IMR-90 (cell line): ENCODE measurements at regions not wholly inside any gene's neighbourhood (a gene's known extent, or its start where the extent isn't known, plus 50 kb on each side); places are given as distances from the start of the nearest gene placed in this dataset.

ENCODE experiments used
- ATAC-seq: fragments of 200-7000 bp; cut with Tn5 transposase; 2 replicates; pipeline ENCODE4 v1.9.1; 2020; ENCODE audit warnings: low read depth, mild to moderate bottlenecking, moderate library complexity
- BruUV-seq: library from RNA; stranded (reverse); fragments of 400-500 nt; replicated peaks from 2 replicates; lab custom pipeline; 2021; lab: Mats Ljungman, UMichigan
- CTCF ChIA-PET: fragments of 300-600 bp; formaldehyde crosslinking; extraction: SDS; loops from one replicate; lab custom pipeline; 2021; ENCODE audit warnings: antibody characterized with exemption; lab: Yijun Ruan, JAX
- POLR2A ChIA-PET: fragments of 300-600 bp; sonication (Branson Sonifier 250); formaldehyde crosslinking; loops from one replicate; lab custom pipeline; 2022; ENCODE audit warnings: antibody characterized with exemption; ENCODE audit not compliant: unreplicated experiment; lab: Charles Lee
- DNase-seq: peaks from one replicate; pipeline ENCODE4 v3.0.0; 2013
- H2AFZ ChIP-seq: replicated peaks from 2 replicates; pipeline ENCODE3; 2013; ENCODE audit warnings: low read length, mild to moderate bottlenecking; ENCODE audit not compliant: poor library complexity
- H2AK5ac ChIP-seq: 2 replicates; pipeline ENCODE4 v1.6.1; 2013; ENCODE audit warnings: low read depth, low read length, inconsistent platforms
- H2AK9ac ChIP-seq: replicated peaks from 2 replicates; pipeline ENCODE3; 2013; ENCODE audit warnings: mild to moderate bottlenecking, low read depth, low read length, moderate library complexity; ENCODE audit not compliant: poor library complexity
- H2BK120ac ChIP-seq: 2 replicates; pipeline ENCODE4 v1.6.1; 2013; ENCODE audit warnings: low read depth, low read length, inconsistent platforms
- H2BK15ac ChIP-seq: 3 replicates; pipeline ENCODE4 v1.6.1; 2013; ENCODE audit warnings: low read depth, low read length, inconsistent platforms
- H2BK20ac ChIP-seq: 2 replicates; pipeline ENCODE4 v1.6.1; 2013; ENCODE audit warnings: low read depth, mild to moderate bottlenecking, inconsistent platforms, low read length, moderate library complexity
- H2BK5ac ChIP-seq: 2 replicates; pipeline ENCODE4 v1.6.1; 2013; ENCODE audit warnings: mild to moderate bottlenecking, low read depth, low read length, inconsistent platforms; ENCODE audit not compliant: poor library complexity, severe bottlenecking
- H3K14ac ChIP-seq: replicated peaks from 2 replicates; pipeline ENCODE4 v1.6.1; 2013; ENCODE audit warnings: low read depth, low read length, inconsistent platforms
- H3K18ac ChIP-seq: 2 replicates; pipeline ENCODE4 v1.6.1; 2013; ENCODE audit warnings: low read depth, low read length, control low read depth
- H3K23ac ChIP-seq: 2 replicates; pipeline ENCODE4 v1.6.1; 2013; ENCODE audit warnings: low read depth, low read length, inconsistent platforms
- H3K27ac ChIP-seq: 2 replicates; pipeline ENCODE4 v1.5.1; 2013; ENCODE audit warnings: mild to moderate bottlenecking, control low read depth, low read length; ENCODE audit not compliant: insufficient read depth
- H3K27me3 ChIP-seq: 2 replicates; pipeline ENCODE4 v1.6.1; 2013; ENCODE audit warnings: low read length; ENCODE audit not compliant: control insufficient read depth, insufficient read depth
- H3K36me3 ChIP-seq: 2 replicates; pipeline ENCODE4 v1.6.1; 2013; ENCODE audit warnings: low read length, mixed read lengths; ENCODE audit not compliant: control insufficient read depth, insufficient read depth
- H3K4ac ChIP-seq: 2 replicates; pipeline ENCODE4 v1.6.1; 2013; ENCODE audit warnings: low read depth, low read length, inconsistent platforms
- H3K4me1 ChIP-seq: 2 replicates; pipeline ENCODE4 v1.6.1; 2013; ENCODE audit warnings: low read length, mixed read lengths; ENCODE audit not compliant: control insufficient read depth, insufficient read depth
- H3K4me2 ChIP-seq: 2 replicates; pipeline ENCODE4 v1.6.1; 2013; ENCODE audit warnings: low read depth, mild to moderate bottlenecking, control low read depth, low read length, moderate library complexity
- H3K4me3 ChIP-seq: 2 replicates; pipeline ENCODE4 v1.5.1; 2013; ENCODE audit warnings: low read depth, mild to moderate bottlenecking, control low read depth, low read length, moderate library complexity; ENCODE audit not compliant: insufficient read depth
- H3K56ac ChIP-seq: 2 replicates; pipeline ENCODE4 v1.6.1; 2013; ENCODE audit warnings: low read length, inconsistent platforms; ENCODE audit not compliant: insufficient read depth; ENCODE audit errors: extremely low read depth
- H3K79me1 ChIP-seq, 2 experiments: 2 replicates each; pipeline ENCODE4 v1.6.1; 2013; ENCODE audit warnings: low read length in 2 of 2, inconsistent platforms in 1 of 2, low read depth in 1 of 2
- H3K9ac ChIP-seq: 2 replicates; pipeline ENCODE4 v1.6.1; 2013; ENCODE audit warnings: low read depth, low read length, control low read depth
- H3K9me1 ChIP-seq: 2 replicates; pipeline ENCODE4 v1.6.1; 2013; ENCODE audit warnings: low read length, inconsistent platforms; ENCODE audit not compliant: insufficient read depth
- H3K9me3 ChIP-seq: 2 replicates; pipeline ENCODE4 v1.6.1; 2013; ENCODE audit warnings: low read length; ENCODE audit not compliant: control insufficient read depth, insufficient read depth
- H4K20me1 ChIP-seq: 2 replicates; pipeline ENCODE4 v1.6.1; 2013; ENCODE audit warnings: low read length, inconsistent platforms; ENCODE audit not compliant: insufficient read depth
- H4K5ac ChIP-seq: 2 replicates; pipeline ENCODE4 v1.6.1; 2013; ENCODE audit warnings: mild to moderate bottlenecking, low read depth, low read length, control low read depth
- H4K8ac ChIP-seq, 2 experiments: 2 replicates each; pipeline ENCODE4 v1.6.1; 2013; ENCODE audit warnings: low read depth in 2 of 2, low read length in 2 of 2, control low read depth in 1 of 2, inconsistent platforms in 1 of 2
- H4K91ac ChIP-seq: 2 replicates; pipeline ENCODE4 v1.6.1; 2013; ENCODE audit warnings: low read depth, low read length, inconsistent platforms; ENCODE audit not compliant: insufficient read depth
- BHLHE40 ChIP-seq: fragments of 150-350 bp; IDR thresholded peaks from 2 replicates; pipeline ENCODE4 v1.6.1; 2016; ENCODE audit warnings: mild to moderate bottlenecking, low read depth, low read length
- USF2 ChIP-seq: fragments of 150-350 bp; IDR thresholded peaks from 2 replicates; pipeline ENCODE4 v1.6.1; 2017; ENCODE audit warnings: mild to moderate bottlenecking, antibody characterized with exemption, low read length, low read depth
- WGBS, 2 experiments: methylation state at CpG; one replicate each; pipeline versions ENCODE4 v1.1.5 to v1.1.7; 2013; ENCODE audit warnings: missing lambda C conversion rate in 2 of 2; ENCODE audit not compliant: insufficient read length in 1 of 2; ENCODE audit errors: extremely low coverage in 2 of 2; 5-methylcytosine and 5-hydroxymethylcytosine counted together
- dilution Hi-C: fragments of 300-500 bp; cut with HindIII; formaldehyde crosslinking; loops from one replicate; pipeline ENCODE4 v1.14.3; 2018; ENCODE audit warnings: low sequenced_read_pairs; ENCODE audit not compliant: unreplicated experiment
- in situ Hi-C: fragments of 300-500 bp; cut with MboI; formaldehyde crosslinking; loops from 3 replicates; pipeline ENCODE4 v1.14.3; 2019; ENCODE audit warnings: low sequenced_read_pairs, inconsistent platforms, mixed read lengths
- intact Hi-C: fragments of 100-400 bp; cut with micrococcal nuclease; formaldehyde crosslinking; loops from 2 replicates; pipeline ENCODE4 v1.10.0; 2022

DNA sequence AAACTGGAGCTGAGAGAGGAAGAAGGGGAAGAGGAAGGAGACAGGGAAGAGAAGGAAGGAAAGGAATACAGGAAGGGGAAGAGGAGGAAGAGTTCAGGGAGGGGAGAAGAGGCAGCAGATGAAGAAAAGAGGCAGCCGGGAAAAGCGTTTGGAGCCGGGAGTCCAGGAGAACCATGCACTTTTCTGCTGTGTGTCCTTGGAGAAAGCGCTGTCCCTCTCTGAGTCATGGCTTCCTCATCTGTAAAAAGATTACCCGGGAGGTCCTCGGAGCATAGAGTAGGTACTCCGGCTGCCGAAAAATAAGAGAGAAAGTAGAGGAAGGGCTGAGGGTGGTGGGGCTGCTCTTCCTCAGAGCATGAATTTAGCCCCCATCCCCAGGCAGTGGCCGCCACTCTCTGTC lies 226.9 kb downstream of the MN1 start:
- Histone ChIP-seq H3K23ac (no peak overlapping the region), H3K4me1 (no peaks in the 10 kb centered on the region; the same call in 1 of the 2 replicates), H4K8ac (no peak overlapping the region), H4K5ac (no peak overlapping the region), H3K9ac (no peak overlapping the region), H3K4me3 (no peak overlapping the region), H3K56ac (no peak overlapping the region), H2AK5ac (no peak overlapping the region), H3K9me1 (peaks cover 3% of the 10 kb centered on the region), H4K91ac (no peak overlapping the region), H2BK20ac (no peak overlapping the region), H3K27me3 (peaks cover 59% of the 10 kb centered on the region), H3K4ac (no peak overlapping the region), H4K20me1 (no peaks in the 10 kb centered on the region), H3K79me1 (no peaks in the 10 kb centered on the region), H2AK9ac (no peak overlapping the region), H2BK5ac (no peak overlapping the region), H3K18ac (no peak overlapping the region), H3K14ac (no peak overlapping the region), H3K4me2 (no peak overlapping the region), H2BK120ac (no peak overlapping the region), H3K27ac (no peak overlapping the region), H2BK15ac (no peak overlapping the region), H3K9me3 (peaks cover 10% of the 10 kb centered on the region), H2AFZ (no peak overlapping the region), H3K36me3 (no peaks in the 10 kb centered on the region)
- POLR2A ChIA-PET: no interaction called here
- BruUV-seq: no TSS peak
- TF ChIP-seq BHLHE40 (no peak), USF2 (no peak)
- ATAC-seq (no peak), DNase-seq (no peak)
- intact Hi-C loops (no loop called here), dilution Hi-C loops (no loop called here), in situ Hi-C loops (no loop called here)
- 88% methylated on average over 4 of the region's 9 CpGs; no CpG with 5 or more reads in 1 of the 2 experiments for WGBS, 2 experiments
- CTCF ChIA-PET: no interaction called here
